HFF-Myc (cell line): ENCODE measurements at regions not wholly inside any gene's neighbourhood (a gene's known extent, or its start where the extent isn't known, plus 50 kb on each side); places are given as distances from the start of the nearest gene placed in this dataset.

ENCODE experiments used
- DNase-seq: peaks from one replicate; pipeline ENCODE4 v3.0.0-alpha.2; 2011; ENCODE audit warnings: low read depth; ENCODE audit errors: extremely low read depth
- H3K4me3 ChIP-seq: replicated peaks from 2 replicates; pipeline ENCODE4 v1.5.1; 2011; ENCODE audit warnings: low read depth, mild to moderate bottlenecking, control low read depth, low read length
- TF ChIP-seq, protein P1 (sequence below): IDR thresholded peaks from 2 replicates; pipeline ENCODE4 v1.5.1; 2012; ENCODE audit warnings: mild to moderate bottlenecking, low read depth, low read length, control low read depth; ENCODE audit errors: missing control alignments

DNA sequence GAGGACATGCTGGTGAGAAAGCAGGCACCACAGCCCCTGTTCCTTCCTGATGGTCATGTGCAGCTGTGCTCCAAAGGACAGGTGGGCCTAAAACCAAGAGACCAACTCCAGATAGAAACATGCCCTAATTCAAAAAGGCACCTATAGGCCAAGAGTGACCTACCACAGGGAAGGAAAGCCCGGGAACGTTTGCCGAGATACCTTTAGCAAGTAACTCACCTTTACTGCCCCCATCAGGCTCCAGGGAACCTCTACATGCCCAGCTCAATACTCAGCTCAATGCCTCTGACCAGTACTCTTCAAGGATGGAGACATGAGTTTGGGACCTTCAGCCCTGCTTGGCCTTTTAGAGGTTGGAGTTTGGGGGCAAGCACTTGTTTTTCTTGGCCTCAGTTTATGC lies 172.8 kb upstream of the FSTL4 start:
- DNase-seq, result no peak
- no peak overlapping the region for H3K4me3 ChIP-seq
- TF ChIP-seq, protein P1, sequence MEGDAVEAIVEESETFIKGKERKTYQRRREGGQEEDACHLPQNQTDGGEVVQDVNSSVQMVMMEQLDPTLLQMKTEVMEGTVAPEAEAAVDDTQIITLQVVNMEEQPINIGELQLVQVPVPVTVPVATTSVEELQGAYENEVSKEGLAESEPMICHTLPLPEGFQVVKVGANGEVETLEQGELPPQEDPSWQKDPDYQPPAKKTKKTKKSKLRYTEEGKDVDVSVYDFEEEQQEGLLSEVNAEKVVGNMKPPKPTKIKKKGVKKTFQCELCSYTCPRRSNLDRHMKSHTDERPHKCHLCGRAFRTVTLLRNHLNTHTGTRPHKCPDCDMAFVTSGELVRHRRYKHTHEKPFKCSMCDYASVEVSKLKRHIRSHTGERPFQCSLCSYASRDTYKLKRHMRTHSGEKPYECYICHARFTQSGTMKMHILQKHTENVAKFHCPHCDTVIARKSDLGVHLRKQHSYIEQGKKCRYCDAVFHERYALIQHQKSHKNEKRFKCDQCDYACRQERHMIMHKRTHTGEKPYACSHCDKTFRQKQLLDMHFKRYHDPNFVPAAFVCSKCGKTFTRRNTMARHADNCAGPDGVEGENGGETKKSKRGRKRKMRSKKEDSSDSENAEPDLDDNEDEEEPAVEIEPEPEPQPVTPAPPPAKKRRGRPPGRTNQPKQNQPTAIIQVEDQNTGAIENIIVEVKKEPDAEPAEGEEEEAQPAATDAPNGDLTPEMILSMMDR, result no peak

DNA sequence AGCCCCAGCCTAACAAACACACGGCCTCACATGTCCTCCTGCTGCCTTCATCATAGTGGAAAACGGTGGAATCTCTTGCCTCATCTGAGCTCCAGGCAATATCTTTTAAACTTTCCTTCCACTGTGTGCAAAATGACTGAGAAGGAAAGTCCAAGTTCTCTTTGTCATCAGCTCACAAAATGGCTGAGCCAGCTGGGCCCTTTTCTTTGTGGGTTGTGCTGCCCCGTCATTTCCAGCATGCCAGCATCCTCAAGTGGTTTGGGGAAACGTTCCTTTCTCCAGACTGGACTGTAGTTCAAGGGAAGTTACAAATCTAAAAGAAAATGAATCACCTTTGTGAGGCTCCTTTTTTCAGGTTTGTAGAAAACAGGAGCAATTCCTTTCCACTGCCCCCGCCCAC lies 171.1 kb upstream of the FSTL4 start:
- DNase-seq, result no peak
- TF ChIP-seq, protein P1, result no peak

GRCh38 chr5:133782736-133783135 lies 170.4 kb upstream of the FSTL4 start:
- no peak overlapping the region for H3K4me3 ChIP-seq
- TF ChIP-seq, protein P1, result no peak
- DNase-seq, result no peak

More for the DNA sequence above, 171.1 kb upstream of the FSTL4 start:
- no peak overlapping the region for H3K4me3 ChIP-seq

GRCh38 chr5:133781436-133782225 lies 169.3 kb upstream of the FSTL4 start:
- no peak overlapping the region for H3K4me3 ChIP-seq
- no peak for DNase-seq
- TF ChIP-seq, protein P1, result no peak

DNA sequence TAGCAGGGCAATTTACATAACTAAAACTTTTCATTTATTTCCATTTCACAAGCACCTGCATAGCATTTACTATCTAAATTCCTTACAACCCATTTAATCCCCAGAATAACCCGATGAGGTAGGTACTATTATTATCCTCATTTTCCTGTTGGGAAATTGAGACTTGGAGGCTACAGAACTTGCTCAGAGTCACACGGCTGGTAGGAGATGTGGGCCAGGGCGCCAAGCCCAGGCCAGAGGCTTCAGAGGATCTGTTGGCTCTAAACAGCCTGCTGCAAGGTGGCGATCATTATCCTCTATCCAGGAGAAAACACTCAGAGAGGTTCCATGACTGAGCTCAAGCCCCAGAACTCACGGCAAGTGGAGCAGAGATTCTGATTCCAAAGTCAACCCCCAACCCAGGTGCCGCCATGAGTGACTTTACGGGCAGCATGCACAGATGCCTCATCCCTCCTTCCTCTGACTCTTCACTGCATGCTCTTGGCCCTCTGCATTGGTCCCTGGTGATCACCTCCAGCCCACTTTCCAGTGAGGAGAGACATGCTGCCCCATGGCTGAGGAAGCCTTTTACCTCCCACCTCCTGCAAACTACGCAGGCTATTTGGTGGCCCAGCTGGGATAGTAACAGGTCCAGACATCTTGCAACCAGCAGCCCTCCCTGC lies 168.4 kb upstream of the FSTL4 start:
- TF ChIP-seq, protein P1, result no peak
- DNase-seq, result no peak
- no peak overlapping the region for H3K4me3 ChIP-seq

DNA sequence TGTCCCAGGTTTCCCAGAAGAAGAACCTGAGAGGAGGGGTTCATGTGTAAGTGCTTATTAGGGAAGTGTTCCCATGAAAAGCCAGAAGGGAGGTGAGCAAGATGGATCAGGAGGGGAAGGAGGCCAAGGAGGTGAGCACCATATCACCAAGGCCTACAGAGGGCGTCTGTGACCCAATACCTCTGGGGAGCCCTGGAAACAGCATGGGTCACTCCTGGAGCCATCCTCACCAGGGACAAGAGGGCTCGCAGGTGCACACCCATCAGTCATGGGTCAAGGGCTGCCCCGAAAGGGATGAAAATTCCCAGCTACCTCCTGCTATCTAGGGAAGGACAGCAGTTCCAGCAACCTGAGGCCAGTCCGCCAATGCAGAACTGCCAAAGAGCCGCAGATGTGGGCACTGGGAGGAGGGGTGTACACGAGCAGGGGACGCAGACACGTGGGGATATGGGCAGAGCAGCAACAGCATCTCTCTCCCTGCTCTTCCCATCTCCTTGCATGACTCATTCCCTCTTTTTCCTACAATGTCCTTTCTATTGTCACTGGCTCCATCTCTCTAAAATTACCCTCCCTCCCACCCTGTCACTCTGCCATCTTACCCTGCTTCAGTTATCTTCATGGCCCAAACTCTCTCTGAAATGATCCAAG lies 167.6 kb upstream of the FSTL4 start:
- TF ChIP-seq, protein P1, result no peak
- no peak overlapping the region for H3K4me3 ChIP-seq
- no peak for DNase-seq
